Psoas muscle (tissue), 7 donors: ENCODE measurements at regions not wholly inside any gene's neighbourhood (a gene's known extent, or its start where the extent isn't known, plus 50 kb on each side); places are given as distances from the start of the nearest gene placed in this dataset.
"Not testable (repeated sequence)": the region's sequence is repeated elsewhere in the genome, so short reads cannot be mapped to it uniquely, and the experiment has no call there.

ENCODE experiments used
- ATAC-seq, 4 donors: fragments of 200-7000 bp; cut with Tn5 transposase; one replicate each; pipeline ENCODE4 v1.9.1; 2020; ENCODE audit warnings: moderate library complexity in 3 of 4, mild to moderate bottlenecking in 2 of 4
- DNase-seq, 2 donors: peaks; one replicate each; pipeline ENCODE4 v3.0.0-alpha.2; 2020
- H3K27ac ChIP-seq: fragments of 200-600 bp; one replicate; pipeline ENCODE4 v1.8.0; 2022
- H3K27me3 ChIP-seq, 3 donors: fragments of 200-600 bp in 1 of 3; one replicate each; pipeline versions ENCODE4 v1.6.1 to v1.8.0; 2013 to 2022; ENCODE audit warnings: low read length in 2 of 3, mild to moderate bottlenecking in 2 of 3, moderate library complexity in 1 of 3; ENCODE audit not compliant: insufficient read depth in 3 of 3
- H3K36me3 ChIP-seq, 2 donors: fragments of 200-600 bp in 1 of 2; one replicate each; pipeline versions ENCODE4 v1.6.1 to v1.8.0; 2013 to 2022; ENCODE audit warnings: low read depth in 1 of 2, mild to moderate bottlenecking in 1 of 2, moderate library complexity in 1 of 2; ENCODE audit not compliant: insufficient read depth in 1 of 2
- H3K4me1 ChIP-seq: fragments of 200-600 bp; one replicate; pipeline ENCODE4 v1.8.0; 2022
- H3K4me3 ChIP-seq: fragments of 200-600 bp; one replicate; pipeline ENCODE4 v1.8.0; 2022; ENCODE audit warnings: mild to moderate bottlenecking
- H3K9me3 ChIP-seq: fragments of 200-600 bp; one replicate; pipeline ENCODE4 v1.8.0; 2022
- WGBS, 3 donors: extraction: QIAGEN DNeasy Blood & Tissue Kit; methylation state at CpG; one replicate each; pipeline versions ENCODE4 v1.1.6 to v1.1.7; 2013; 5-methylcytosine and 5-hydroxymethylcytosine counted together
- intact Hi-C, 2 donors: fragments of 100-400 bp; cut with DNase I; formaldehyde crosslinking; loops; one replicate each; pipeline versions ENCODE4 v1.11.0 to v1.14.2; 2022
- TF ChIP-seq, protein P1 (sequence below): fragments of 200-600 bp; IDR thresholded peaks from one replicate; pipeline ENCODE4 v1.8.0; 2022; ENCODE audit warnings: antibody characterized with exemption
- donor health status: healthy with polysubstance abuse.
- donor health status: DM: no; HTN: no; CAD: no; lungs with moderate emphysema.
- donor health status: Bipolar disorder and iron deficiency.
- donor health status: healthy.
- donor health status: DM: yes; HTN: yes; CAD: no.
- donor health status: DM: no; HTN: no; CAD: no.
- donor health status: DM: yes; HTN: yes; CAD: no.

DNA sequence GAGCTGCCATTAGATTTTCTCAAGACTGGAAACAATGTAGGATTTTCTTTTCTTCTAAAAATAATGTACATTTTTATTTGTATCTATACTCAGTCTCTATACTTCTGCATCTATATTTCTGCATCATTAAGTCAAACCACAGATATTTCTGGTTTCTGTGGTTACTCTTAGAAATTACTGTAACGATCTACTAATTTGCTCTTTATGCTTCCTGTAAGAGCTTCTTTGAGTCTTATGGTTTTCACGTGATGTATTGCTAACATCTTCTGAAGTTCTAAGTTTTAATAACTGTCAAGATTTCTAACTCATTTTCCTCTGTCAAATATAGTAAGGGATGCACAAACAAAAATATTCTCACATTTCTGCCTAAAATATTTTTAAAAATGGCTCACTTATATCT, 1144.5 kb downstream of the HACE1 start:
- no peak overlapping the region for H3K27ac ChIP-seq
- no peaks in the 10 kb centered on the region for H3K36me3 ChIP-seq
- intact Hi-C loops = no loop called here
- WGBS, 3 donors = 82 to 87% (median 83%) methylated on average over 2 of the region's 2 CpGs
- no peak for DNase-seq
- TF ChIP-seq, protein P1, sequence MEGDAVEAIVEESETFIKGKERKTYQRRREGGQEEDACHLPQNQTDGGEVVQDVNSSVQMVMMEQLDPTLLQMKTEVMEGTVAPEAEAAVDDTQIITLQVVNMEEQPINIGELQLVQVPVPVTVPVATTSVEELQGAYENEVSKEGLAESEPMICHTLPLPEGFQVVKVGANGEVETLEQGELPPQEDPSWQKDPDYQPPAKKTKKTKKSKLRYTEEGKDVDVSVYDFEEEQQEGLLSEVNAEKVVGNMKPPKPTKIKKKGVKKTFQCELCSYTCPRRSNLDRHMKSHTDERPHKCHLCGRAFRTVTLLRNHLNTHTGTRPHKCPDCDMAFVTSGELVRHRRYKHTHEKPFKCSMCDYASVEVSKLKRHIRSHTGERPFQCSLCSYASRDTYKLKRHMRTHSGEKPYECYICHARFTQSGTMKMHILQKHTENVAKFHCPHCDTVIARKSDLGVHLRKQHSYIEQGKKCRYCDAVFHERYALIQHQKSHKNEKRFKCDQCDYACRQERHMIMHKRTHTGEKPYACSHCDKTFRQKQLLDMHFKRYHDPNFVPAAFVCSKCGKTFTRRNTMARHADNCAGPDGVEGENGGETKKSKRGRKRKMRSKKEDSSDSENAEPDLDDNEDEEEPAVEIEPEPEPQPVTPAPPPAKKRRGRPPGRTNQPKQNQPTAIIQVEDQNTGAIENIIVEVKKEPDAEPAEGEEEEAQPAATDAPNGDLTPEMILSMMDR = no peak
- no peaks in the 10 kb centered on the region for H3K4me1 ChIP-seq
- H3K27me3 ChIP-seq = no peaks in the 10 kb centered on the region
- no peak overlapping the region for H3K4me3 ChIP-seq
- ATAC-seq = no peak
- H3K9me3 ChIP-seq = no peaks in the 10 kb centered on the region

DNA sequence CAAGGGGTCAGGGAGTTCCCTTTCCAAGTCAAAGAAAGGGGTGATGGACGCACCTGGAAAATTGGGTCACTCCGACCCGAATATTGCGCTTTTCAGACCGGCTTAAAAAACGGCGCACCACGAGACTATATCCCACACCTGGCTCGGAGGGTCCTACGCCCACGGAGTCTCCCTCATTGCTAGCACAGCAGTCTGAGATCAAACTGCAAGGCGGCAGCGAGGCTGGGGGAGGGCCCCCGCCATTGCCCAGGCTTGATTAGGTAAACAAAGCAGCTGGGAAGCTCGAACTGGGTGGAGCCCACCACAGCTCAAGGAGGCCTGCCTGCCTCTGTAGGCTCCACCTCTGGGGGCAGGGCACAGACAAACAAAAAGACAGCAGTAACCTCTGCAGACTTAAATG, 1150.5 kb downstream of the HACE1 start:
- H3K36me3 ChIP-seq, intact Hi-C loops, H3K4me1 ChIP-seq, ATAC-seq, H3K4me3 ChIP-seq, H3K27ac ChIP-seq, H3K9me3 ChIP-seq, DNase-seq, H3K27me3 ChIP-seq: not testable (repeated sequence)
- 80 to 89% (median 82%) methylated on average over 14 to 15 of the region's 15 CpGs for WGBS, 3 donors

DNA sequence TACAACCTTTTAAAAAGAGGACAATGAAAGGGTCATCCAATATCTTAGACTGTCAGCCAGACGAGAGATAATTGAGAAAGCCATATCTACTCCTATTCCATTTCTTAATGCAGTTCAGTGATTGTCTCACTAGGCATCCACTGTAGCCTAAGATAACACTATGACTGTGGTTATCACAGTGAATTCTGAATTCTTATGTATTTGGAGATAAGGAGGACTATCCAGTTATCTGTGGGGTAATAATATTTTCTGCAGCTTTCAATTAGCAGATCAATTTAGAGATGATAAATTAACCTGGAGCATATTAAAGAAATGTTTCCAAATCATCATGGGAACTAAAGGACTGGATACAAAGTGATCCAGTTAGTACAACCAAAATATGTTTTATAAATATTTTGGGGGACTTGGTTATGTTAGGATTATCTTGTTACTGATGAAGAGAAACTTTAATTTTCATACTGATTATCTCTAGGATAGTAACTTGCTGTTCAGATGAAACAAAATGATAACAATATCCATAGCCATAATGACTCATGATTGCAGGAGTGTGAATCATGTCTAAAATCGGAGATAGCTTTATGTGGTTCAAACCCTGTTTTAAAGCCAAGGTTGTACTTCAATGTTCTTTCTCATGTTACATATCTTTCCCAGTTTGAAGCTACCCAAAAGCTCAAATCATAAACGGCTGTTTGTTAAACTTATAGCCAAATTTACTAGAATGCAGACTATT, 1152.0 kb downstream of the HACE1 start:
- 62 to 74% (median 68%) methylated on average over 3 of the region's 3 CpGs for WGBS, 3 donors
- DNase-seq (no peak), ATAC-seq (no peak)
- Histone ChIP-seq H3K36me3 (no peaks in the 10 kb centered on the region), H3K4me3 (no peak overlapping the region), H3K27ac (no peak overlapping the region), H3K27me3 (no peaks in the 10 kb centered on the region), H3K9me3 (no peaks in the 10 kb centered on the region), H3K4me1 (no peaks in the 10 kb centered on the region)
- TF ChIP-seq, protein P1 = no peak
- intact Hi-C loops = no loop called here

DNA sequence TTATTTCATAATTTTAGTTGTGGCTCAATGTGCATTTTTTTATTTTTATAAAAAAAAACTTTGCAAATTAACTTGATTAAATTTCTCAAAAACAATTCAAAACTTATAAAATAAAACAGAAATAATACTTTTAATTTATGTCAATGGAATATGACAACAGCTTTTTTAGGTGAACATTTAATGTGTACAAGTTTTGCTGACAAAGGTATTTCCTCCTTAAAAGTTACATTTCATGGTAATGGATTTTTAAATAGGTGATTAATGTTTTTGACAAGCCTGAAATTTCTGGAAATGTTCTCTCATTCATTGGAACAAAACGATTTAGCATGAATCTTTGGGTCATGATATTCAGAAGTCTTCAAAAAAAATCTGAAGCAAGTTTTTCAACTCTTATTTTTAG, 1160.0 kb downstream of the HACE1 start:
- intact Hi-C loops = no loop called here
- ATAC-seq = no peak

DNA sequence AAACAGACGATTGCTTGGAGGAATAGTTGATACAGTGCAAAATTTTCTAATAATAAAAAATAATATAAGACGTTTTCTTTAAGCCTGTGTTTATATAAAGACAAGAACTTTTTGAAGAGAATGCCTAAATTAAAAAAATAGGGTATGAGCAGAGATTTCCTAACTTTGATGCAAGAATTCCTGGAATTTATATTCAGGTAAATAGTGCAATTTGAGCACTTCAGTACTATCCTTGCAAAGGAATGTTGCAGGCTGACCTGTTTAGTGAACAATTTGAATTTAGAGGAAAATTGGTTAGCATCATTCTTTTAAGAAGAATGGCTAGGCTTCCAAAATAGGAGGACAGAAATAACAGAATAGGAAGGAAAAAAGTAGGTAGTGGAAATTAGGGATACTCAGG, 1172.3 kb downstream of the HACE1 start:
- no peaks in the 10 kb centered on the region for H3K9me3 ChIP-seq
- no peak for ATAC-seq
- no peaks in the 10 kb centered on the region for H3K27me3 ChIP-seq
- WGBS, 3 donors = 54 to 67% (median 64%) methylated on average over 2 of the region's 2 CpGs
- no peaks in the 10 kb centered on the region for H3K36me3 ChIP-seq
- no peak for DNase-seq
- no peak overlapping the region for H3K4me3 ChIP-seq
- no peaks in the 10 kb centered on the region for H3K4me1 ChIP-seq
- H3K27ac ChIP-seq = no peak overlapping the region
- intact Hi-C loops = no loop called here
- TF ChIP-seq, protein P1 = no peak

More for the DNA sequence above, 1160.0 kb downstream of the HACE1 start:
- no peak overlapping the region for H3K4me3 ChIP-seq
- WGBS, 3 donors = 5 to 7% (median 6%) methylated on average over 1 of the region's 1 CpG
- no peaks in the 10 kb centered on the region for H3K27me3 ChIP-seq
- DNase-seq = no peak
- H3K4me1 ChIP-seq = no peaks in the 10 kb centered on the region
- no peaks in the 10 kb centered on the region for H3K36me3 ChIP-seq
- no peaks in the 10 kb centered on the region for H3K9me3 ChIP-seq
- no peak overlapping the region for H3K27ac ChIP-seq
- TF ChIP-seq, protein P1 = no peak
